GM13977 (cell line): ENCODE measurements at regions not wholly inside any gene's neighbourhood (a gene's known extent, or its start where the extent isn't known, plus 50 kb on each side); places are given as distances from the start of the nearest gene placed in this dataset.

Experiments used
- DNase-seq: peaks from one replicate; pipeline ENCODE4 v3.0.0; 2012; ENCODE audit warnings: low spot score
- in situ Hi-C: fragments of 300-500 bp; cut with MboI; formaldehyde crosslinking; loops from one replicate; pipeline ENCODE4 v1.12.0; 2022; ENCODE audit warnings: low sequenced_read_pairs, low pct_unique_long_range_greater_than_20kb, mixed read lengths, inconsistent platforms; ENCODE audit not compliant: unreplicated experiment
- TF ChIP-seq, protein P1 (sequence below): IDR thresholded peaks from 2 replicates; pipeline ENCODE4 v1.5.1; 2012; ENCODE audit warnings: mild to moderate bottlenecking, control low read depth; ENCODE audit not compliant: insufficient read depth; ENCODE audit errors: extremely low read depth, missing control alignments

DNA sequence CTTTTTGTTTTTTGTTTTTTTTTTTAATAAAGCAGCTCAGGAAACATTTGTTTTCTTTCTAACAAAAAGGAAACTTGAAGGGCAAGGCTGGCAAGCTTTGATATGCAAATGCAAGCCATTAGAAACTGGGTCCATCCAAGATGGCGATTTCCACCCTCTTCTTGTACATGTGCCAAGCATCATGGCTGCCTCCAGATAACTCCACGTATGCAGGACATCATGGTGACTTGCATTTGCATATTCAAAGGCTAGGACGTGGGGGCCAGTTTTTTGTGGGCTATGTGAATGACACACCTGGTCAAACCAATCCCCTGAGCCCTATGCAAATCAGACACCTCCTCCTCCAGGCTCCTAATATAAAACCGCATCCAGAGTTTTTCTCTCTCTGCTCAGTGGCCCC is 692.6 kb downstream of the FAM133A start:
- DNase-seq = no peak
- TF ChIP-seq, protein P1, sequence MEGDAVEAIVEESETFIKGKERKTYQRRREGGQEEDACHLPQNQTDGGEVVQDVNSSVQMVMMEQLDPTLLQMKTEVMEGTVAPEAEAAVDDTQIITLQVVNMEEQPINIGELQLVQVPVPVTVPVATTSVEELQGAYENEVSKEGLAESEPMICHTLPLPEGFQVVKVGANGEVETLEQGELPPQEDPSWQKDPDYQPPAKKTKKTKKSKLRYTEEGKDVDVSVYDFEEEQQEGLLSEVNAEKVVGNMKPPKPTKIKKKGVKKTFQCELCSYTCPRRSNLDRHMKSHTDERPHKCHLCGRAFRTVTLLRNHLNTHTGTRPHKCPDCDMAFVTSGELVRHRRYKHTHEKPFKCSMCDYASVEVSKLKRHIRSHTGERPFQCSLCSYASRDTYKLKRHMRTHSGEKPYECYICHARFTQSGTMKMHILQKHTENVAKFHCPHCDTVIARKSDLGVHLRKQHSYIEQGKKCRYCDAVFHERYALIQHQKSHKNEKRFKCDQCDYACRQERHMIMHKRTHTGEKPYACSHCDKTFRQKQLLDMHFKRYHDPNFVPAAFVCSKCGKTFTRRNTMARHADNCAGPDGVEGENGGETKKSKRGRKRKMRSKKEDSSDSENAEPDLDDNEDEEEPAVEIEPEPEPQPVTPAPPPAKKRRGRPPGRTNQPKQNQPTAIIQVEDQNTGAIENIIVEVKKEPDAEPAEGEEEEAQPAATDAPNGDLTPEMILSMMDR = no peak
- in situ Hi-C loops = no loop called here

GRCh38 chrX:94389044-94389443 is 715.0 kb downstream of the FAM133A start:
- in situ Hi-C loops = no loop called here
- DNase-seq = no peak
- TF ChIP-seq, protein P1 = no peak

GRCh38 chrX:94400488-94400887 is 726.5 kb downstream of the FAM133A start:
- DNase-seq = no peak

DNA sequence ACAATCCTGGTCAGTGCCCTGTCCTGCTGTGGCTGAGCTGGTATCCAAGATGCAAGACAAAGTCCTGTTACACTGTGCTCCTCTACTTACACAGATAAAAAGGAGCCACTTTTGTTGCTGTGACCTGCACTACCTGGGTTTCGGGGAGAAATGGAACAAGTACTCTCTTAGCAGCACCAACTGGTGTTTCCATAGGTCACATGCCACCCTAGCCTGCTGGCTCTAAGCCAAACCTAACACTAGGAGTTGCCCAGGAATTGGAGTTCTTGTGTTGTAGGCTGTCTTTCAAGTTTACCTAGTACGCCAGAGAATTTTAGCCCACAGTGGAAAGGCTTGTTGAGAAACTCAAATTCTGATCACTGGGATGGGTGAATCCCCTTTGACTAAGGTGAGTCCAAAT is 727.4 kb downstream of the FAM133A start:
- in situ Hi-C loops = no loop called here
- no peak for DNase-seq
- TF ChIP-seq, protein P1 = no peak

More at GRCh38 chrX:94400488-94400887, 726.5 kb downstream of the FAM133A start:
- TF ChIP-seq, protein P1 = no peak
- in situ Hi-C loops = no loop called here

GRCh38 chrX:94414746-94415145 is 740.7 kb downstream of the FAM133A start:
- TF ChIP-seq, protein P1 = no peak
- DNase-seq = no peak
- in situ Hi-C loops = no loop called here

DNA sequence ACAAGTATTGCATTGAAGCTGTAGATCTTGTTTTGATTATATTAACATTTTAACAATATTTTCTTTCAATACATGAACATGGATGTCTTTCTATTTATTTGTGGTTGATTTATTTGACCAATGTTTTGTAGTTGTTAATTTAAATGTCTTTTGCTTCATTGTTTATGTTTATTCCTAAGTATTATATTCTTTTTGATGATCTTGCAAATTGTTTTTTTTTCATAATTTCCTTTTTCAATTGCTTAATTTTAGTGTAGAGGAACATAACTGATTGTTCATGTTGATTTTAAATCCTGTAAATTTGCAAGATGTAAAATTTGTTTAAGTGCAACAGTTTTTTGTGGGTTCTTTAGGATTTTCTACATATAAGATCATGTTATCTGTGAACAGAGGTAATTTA is 744.1 kb downstream of the FAM133A start:
- DNase-seq = no peak
- TF ChIP-seq, protein P1 = no peak
- in situ Hi-C loops = no loop called here

DNA sequence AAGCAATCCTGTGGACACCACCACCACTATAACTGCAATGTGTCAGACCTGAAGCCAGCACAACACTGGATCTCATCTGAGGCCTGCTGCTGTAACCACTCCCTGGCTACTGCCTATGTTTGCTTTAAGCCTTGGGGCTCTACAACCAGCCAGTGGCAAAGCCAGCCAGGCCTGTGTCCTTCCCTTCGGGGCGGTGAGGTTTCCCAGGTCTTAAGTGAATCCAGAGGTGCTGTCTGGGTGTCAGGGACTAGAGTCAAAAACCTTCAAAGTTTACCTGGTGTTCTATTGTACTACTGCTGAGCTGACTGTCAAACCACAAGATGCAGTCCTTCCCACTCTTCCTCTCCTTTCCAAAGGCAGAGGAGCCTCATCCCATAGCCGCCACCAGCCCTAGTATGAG is 750.5 kb downstream of the FAM133A start:
- TF ChIP-seq, protein P1 = no peak
- DNase-seq = no peak
- in situ Hi-C loops = no loop called here
